GM19397 (cell line): ENCODE measurements at regions not wholly inside any gene's neighbourhood (a gene's known extent, or its start where the extent isn't known, plus 50 kb on each side); places are given as distances from the start of the nearest gene placed in this dataset.
A peak's percentile ranks its signal among the peaks of the same experiment; 100 is the strongest.
"Not testable (repeated sequence)": the region's sequence is repeated elsewhere in the genome, so short reads cannot be mapped to it uniquely, and the experiment has no call there.

Source experiments
- ATAC-seq: cut with Tn5 transposase; IDR thresholded peaks from one replicate; pipeline ENCODE4 v1.9.1; 2021; ENCODE audit warnings: mild to moderate bottlenecking, moderate library complexity; ENCODE audit not compliant: unreplicated experiment

DNA sequence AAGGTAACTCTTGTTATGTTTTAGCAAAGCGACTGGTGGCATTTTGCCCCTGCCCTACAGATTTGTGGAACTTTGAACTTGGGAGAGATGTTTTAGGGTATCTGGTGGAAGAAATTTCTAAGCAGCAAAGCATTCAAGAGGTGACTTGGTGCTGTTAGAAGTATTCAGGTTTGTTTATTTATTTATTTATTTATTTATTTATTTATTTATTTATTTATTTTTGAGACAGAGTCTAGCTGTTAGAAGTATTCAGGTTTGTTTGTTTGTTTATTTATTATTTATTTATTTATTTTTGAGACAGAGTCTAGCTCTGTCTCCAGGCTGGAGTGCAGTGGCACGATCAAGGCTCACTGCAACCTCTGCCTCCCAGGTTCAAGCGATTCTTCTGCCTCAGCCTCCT is 89.8 kb upstream of the DDHD1 start:
- not testable (repeated sequence) for ATAC-seq

DNA sequence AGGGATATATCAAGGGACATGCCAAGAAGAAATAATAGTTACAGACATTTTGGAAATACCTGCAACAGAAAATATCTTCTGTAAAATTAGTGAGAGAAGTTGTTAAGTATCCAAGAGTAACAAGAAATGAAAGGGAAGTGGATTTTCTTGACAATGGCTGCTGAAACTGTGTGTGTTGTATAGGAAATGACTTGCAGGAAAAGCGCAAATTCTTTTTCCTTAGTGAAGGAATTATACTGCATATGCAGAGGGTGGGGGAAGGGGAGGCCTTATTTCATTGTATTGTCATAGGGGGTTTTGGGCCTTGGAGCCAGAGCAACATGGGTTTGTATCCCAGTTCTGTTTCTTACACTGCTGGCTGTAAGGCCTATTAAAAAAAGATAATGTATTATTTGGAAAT is 84.4 kb upstream of the DDHD1 start:
- no peak for ATAC-seq

DNA sequence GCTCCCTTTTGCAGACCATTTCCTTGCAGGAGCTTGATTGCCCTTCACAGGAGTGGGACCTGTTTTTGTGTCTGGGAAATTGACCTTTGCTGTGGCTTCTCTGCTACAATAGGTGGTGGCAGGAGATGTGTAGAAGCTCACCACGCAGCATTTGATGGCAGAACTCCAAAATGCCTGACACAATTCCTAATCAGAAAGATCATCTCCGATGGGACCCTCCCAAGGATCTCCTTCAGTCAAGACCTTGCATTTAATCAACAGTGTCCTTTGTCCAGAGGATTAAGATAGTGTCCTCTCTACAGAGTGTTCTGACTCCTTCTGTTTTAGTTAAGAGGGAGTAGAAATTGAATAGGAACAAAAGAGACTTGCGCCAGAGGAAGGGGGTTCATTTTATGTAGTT is 83.6 kb upstream of the DDHD1 start:
- ATAC-seq: no peak

DNA sequence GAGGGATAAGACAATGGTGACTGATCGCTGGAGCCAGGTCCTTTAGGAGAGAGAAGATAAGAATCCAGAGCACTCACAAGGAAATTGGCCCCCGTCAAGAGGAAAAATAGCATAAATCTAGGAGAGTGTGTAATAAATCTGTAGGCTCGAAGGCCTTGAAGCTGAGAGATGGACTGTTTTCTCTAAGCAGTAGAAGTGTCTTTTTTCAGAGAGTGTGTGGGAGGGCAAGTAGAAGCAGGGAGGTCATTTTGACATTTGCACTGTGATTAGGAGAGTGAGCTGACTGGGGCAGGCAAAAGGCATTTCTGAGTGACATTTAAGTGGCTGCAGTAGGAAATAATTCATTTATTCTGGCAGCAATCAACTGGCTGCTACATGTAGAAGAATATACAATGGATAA is 78.0 kb upstream of the DDHD1 start:
- no peak for ATAC-seq

DNA sequence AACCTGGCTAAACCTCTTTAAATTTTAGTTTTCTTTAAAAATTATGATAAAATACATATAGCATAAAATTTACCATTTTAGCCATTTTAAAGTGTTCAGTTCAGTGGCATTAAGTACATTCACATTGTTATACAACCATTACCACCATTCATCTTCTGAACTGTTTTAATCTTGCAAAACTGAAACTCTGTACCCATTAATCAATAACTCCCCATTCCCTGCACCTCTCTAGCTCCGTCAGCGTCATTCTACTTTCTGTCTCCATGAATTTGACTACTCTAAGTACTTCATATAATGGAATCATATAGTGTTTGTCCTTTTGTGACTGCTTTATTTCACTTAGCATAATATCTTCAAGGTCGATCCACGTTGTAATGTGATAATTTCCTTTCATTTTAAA is 75.8 kb upstream of the DDHD1 start:
- ATAC-seq: no peak

DNA sequence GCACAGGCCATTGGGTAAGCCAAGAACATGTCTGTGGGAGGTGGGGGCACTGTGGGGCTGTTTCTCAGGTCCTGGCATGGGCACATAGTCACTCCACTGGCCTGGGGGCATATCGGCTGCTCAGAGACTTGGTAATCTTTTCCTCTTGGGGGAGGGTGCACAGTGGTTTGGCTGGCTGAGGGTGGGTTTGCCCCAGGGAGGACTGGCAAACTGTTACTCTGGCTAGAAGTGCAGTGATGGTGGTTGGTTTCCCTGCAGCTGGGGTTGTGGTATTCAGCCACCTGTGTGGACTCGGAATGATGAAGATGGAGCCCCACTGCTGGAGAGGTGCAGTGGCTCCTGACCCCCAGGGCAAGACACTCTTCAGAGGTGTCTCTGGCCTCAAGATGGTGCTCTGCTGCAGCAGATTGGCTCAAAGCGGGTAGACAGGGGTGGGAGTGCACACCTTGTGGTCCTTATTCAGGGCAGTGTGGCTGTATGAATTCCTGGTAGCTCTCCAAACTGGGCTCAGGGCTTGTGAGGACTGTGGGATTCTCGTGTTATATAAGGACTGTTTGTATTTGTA is 74.1 kb upstream of the DDHD1 start:
- no peak for ATAC-seq

DNA sequence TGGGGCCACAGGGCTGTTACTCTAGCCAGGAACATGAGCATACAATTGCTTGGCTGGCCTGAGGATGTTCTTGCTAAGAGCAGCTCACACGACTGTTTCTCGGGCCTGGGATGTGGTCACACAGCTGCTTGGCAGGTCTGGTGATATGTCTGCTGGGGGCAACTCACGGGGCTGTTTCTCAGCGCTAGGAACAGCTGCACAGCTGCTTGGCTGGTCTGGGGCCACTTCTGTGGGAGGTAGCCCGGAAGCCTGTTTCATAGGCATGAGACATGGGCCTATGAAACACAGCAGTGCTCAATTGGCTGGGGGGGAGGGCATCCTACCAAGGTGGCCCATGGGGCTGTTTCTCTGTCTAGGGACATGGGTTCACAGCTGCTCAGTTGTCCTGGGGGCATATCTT is 73.4 kb upstream of the DDHD1 start:
- no peak for ATAC-seq

DNA sequence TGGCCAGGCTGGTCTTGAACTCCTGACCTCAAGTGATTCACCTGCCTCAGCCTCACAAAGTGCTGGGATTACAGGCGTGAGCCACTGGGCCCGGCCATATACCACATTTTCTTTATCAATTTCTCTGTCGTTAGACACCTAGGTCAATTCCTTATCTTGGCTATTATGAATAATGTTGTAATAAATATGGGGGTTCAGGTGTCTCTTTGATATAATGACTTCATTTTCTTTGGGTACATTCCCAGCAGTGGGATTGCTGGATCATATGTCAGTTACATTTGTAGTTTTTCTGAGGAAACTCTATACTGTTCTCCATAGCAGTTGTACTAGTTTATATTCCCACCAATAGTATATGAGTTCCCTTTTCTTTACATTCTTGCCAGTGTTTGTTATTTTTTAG is 67.8 kb upstream of the DDHD1 start:
- no peak for ATAC-seq

DNA sequence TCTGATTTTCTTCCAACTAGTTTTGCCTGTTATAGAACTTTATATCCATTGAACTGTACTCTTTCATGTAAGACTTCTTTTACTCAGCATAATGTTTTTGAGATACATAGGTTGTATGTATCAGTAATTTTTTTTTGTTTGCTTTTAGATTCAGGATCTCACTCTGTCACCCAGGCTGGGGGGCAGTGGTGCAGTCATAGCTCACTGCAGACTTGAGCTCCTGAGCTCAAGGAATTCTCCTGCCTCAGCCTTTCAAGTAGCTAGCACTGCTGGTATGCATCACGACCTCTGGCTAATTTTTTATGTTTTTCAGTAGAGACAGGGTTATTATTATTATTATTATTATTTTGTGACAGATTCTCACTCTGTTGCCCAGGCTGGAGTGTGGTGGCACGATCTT is 65.0 kb upstream of the DDHD1 start:
- ATAC-seq: no peak

DNA sequence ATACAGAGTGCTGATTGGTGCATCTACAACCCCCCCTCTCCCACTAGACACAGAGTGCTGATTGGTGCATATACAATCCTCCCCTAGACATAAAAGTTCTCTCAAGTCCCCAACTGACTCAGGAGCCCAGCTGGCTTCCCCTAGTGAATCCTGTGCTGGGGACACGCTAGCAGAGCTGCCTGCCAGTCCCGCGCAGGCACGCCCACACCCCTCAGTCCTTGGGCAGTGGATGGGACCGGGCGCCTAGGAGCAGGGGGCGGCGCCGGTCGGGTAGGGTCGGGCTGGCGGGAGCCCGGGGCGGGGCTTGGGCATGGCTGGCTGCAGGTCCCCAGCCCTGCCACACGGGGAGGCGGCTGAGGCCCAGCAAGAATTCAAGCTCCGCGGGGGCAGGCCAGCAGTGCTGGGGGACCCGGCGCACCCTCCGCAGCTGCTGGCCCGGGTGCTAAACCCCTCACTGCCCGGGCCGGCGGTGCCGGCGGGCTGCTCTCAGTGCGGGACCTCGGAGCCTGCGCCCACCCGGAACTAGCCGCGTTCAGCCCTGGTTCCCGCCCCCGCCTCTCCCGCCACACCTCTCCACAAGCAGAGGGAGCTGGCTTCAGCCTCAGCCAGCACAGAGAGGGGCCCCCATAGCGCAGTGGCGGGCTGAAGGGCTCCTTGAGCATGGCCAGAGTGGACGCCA is 64.3 kb upstream of the DDHD1 start:
- peak; percentile 99 for ATAC-seq

DNA sequence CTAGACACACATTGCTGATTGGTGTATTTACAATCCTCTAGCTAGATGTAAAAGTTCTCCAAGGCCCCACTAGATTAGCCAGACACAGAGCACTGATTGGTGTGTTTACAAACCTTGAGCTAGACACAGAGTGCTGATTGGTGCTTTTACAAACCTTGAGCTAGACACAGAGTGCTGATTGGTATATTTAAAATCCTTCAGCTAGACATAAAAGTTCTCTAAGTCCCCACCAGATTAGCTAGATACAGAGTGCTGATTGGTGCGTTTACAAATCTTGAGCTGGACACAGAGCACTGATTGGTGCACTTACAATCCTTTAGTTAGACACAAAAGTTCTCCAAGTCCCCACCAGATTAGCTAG is 63.8 kb upstream of the DDHD1 start:
- not testable (repeated sequence) for ATAC-seq

DNA sequence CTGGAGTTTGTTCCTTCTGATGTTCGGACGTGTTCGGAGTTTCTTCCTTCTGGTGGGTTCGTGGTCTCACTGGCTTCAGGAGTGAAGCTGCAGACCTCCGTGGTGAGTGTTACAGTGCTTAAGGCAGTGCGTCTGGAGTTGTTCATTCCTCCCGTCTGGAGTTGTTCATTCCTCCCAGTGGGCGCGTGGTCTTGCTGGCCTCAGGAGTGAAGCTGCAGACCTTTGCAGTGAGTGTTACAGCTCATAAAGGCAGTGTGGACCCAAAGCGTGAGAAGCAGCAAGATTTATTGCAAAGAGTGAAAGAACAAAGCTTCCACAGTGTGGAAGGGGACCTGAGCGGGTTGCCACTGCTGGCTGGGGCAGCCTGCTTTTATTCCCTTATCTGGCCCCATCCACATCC is 63.4 kb upstream of the DDHD1 start:
- not testable (repeated sequence) for ATAC-seq

DNA sequence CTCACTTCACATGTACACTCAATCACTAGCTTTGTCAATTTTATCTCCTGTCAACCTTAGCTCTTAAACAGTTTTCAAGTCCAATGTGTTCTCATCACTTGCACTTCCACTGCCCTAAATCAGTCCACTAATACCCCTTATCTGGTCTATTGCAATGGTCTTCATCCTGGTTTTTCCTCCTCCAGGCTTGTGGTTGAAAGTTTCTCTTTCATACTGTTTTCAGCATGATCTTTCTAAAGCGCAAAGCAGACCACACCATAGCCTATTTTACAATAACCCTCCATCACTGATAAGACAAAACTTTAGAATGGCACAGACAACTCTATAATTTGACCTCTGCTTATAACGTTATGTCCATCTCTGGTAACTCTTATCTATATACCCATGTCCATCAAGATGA is 62.0 kb upstream of the DDHD1 start:
- ATAC-seq: no peak

DNA sequence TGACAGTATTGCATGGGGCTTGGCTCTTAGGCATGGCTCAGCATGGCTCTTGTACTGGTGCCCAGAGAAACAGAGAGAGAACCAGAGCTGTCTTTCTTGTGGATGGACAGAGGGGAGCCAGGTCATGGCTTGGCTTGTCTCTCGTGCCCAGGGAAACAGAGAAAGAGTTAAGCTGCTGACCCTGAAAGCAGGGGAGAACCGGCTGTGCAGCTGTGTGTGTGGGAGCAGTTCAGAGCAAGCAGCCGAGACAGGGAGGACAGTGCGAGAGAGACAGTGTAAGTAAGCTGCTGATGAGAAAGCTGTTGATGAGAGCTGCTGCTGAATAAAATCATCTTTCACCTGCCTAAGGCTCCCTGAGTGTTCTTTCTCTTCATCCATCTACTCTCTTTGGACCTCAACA is 61.3 kb upstream of the DDHD1 start:
- ATAC-seq: no peak

DNA sequence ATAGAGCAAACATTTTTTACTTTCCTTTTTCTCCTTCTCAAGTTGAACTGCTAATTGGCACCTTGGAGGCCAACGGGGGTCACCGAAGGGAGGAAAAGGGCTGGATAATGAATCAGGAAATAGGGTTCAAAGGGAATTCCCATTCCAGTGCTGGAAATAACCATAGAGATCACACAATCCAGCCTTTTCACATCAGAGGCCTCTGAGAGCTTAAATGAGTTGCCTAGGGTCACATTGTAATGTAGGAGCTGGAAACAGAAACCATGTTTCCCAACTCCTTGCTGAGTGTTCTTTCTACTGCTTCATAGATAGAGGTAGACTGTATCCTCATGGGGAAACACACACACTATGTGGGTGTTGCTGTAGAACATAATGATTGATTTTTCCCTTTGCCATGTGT is 60.6 kb upstream of the DDHD1 start:
- ATAC-seq: no peak

DNA sequence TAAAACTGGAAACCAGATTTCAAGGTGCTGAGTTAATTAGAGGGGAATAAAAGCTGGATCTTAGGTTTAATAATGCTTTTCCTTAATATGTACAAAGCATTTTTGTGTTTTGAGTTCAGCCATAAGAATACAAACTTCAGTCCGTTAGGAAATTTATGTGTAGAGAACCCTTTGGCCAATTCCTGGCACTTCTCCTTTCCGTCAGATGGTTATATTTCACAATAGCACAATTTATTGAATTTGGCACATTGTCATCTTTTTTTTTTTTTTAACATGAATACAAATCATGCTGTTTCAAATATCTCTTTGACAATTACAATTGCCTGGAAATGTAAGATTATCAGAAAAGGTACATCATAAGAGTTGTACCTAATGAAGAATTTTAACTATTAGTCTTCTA is 56.2 kb upstream of the DDHD1 start:
- no peak for ATAC-seq
